ENCODE measurements at regions not wholly inside any gene's neighbourhood (a gene's known extent, or its start where the extent isn't known, plus 50 kb on each side); places are given as distances from the start of the nearest gene placed in this dataset.

- TF ChIP-seq, protein P1, sequence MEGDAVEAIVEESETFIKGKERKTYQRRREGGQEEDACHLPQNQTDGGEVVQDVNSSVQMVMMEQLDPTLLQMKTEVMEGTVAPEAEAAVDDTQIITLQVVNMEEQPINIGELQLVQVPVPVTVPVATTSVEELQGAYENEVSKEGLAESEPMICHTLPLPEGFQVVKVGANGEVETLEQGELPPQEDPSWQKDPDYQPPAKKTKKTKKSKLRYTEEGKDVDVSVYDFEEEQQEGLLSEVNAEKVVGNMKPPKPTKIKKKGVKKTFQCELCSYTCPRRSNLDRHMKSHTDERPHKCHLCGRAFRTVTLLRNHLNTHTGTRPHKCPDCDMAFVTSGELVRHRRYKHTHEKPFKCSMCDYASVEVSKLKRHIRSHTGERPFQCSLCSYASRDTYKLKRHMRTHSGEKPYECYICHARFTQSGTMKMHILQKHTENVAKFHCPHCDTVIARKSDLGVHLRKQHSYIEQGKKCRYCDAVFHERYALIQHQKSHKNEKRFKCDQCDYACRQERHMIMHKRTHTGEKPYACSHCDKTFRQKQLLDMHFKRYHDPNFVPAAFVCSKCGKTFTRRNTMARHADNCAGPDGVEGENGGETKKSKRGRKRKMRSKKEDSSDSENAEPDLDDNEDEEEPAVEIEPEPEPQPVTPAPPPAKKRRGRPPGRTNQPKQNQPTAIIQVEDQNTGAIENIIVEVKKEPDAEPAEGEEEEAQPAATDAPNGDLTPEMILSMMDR (IDR thresholded peaks at IDR 0.05; ENCODE audit: low read depth, low read length, missing control alignments) = no peak
- no peaks in the 10 kb centered on the region for H3K27me3 ChIP-seq (replicated peaks)
- H3K27ac ChIP-seq = no peak overlapping the region
- in situ Hi-C loops (cut with HindIII; ENCODE audit: low pct_ligation_motif_present, low sequenced_read_pairs) = no loop called here
- DNase-seq = no peak
- no peak overlapping the region for H3K4me3 ChIP-seq (ENCODE audit: low read depth, low read length)
- no peaks in the 10 kb centered on the region for H3K36me3 ChIP-seq (replicated peaks)
Observed at GRCh38 chr5:145502906-145503305, 332.2 kb downstream of the PRELID2 start.

DNA sequence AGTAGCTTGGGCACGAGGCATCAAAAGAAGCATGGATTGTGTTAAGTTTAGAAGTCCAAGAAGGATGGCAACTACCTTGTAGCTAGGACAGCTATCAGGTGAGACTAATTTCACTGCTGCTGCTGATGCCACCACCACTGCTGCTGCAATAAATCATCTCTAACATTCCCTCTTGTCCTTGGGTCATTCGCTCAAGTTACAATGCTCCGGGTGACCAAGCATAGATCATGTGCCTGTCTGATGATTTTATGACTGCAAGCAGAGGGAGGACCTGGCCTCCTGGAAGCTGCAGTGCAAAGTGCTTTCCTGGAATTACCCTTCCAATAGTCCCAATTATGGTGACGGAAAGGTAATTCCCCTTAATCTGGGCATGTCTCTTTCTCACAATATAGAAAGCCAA is 334.4 kb downstream of the PRELID2 start:
- H3K36me3 ChIP-seq (replicated peaks) = no peaks in the 10 kb centered on the region
- H3K27me3 ChIP-seq (replicated peaks) = no peaks in the 10 kb centered on the region
- H3K27ac ChIP-seq = no peak overlapping the region
- in situ Hi-C loops (cut with HindIII; ENCODE audit: low pct_ligation_motif_present, low sequenced_read_pairs) = no loop called here
- DNase-seq = no peak
- no peak overlapping the region for H3K4me3 ChIP-seq (ENCODE audit: low read depth, low read length)
- TF ChIP-seq, protein P1 (IDR thresholded peaks at IDR 0.05; ENCODE audit: low read depth, low read length, missing control alignments) = no peak

- Histone ChIP-seq H3K27ac (no peak overlapping the region), H3K27me3 (replicated peaks) (no peaks in the 10 kb centered on the region), H3K36me3 (replicated peaks) (no peaks in the 10 kb centered on the region), H3K4me3 (ENCODE audit: low read depth, low read length) (no peak overlapping the region)
- in situ Hi-C loops (cut with HindIII; ENCODE audit: low pct_ligation_motif_present, low sequenced_read_pairs) = no loop called here
- DNase-seq = peak; percentile 12
- TF ChIP-seq, protein P1 (IDR thresholded peaks at IDR 0.05; ENCODE audit: low read depth, low read length, missing control alignments) = no peak
Observed at GRCh38 chr5:145499483-145499882, 335.7 kb downstream of the PRELID2 start.

DNA sequence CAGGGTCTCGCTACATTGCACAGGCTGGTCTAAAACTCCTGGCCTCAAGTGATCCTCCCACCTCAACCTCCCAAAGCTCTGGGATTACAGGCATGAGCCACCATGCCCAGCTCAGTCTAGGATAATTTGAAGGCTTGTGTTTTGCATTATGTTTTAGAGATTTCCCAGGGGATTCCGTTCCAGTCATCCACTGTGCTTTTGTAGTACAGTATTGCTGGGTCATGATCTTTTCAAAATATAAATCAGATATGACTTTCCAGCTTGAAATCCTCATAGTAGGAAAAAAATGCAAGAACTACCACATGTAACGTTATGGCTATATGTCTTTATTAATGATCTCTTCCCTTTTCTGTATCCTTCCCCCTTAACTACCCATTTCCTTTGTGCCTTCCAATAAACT is 338.1 kb downstream of the PRELID2 start:
- in situ Hi-C loops (cut with HindIII; ENCODE audit: low pct_ligation_motif_present, low sequenced_read_pairs) = no loop called here
- no peak for DNase-seq
- Histone ChIP-seq H3K36me3 (replicated peaks) (no peaks in the 10 kb centered on the region), H3K27ac (no peak overlapping the region), H3K4me3 (ENCODE audit: low read depth, low read length) (no peak overlapping the region), H3K27me3 (replicated peaks) (no peaks in the 10 kb centered on the region)
- TF ChIP-seq, protein P1 (IDR thresholded peaks at IDR 0.05; ENCODE audit: low read depth, low read length, missing control alignments) = no peak

DNA sequence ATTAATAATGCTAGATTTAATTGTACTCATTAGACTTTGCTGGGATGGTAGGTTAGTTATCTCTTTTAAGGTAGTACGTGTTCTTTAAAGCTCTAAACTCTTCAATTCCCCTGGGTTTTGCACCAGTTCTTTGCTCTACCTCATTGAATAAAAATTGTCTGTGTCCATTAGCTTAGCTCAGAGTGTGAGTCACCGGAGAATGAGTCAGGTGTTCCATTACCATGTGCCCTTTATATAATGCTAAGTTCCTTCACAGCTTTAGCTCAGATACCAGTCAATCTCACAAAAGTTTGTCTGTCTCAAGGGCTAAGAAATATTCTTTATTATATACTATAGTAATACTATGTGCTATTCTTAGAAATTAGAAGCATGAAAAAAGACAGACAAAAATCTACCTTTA is 339.4 kb downstream of the PRELID2 start:
- TF ChIP-seq, protein P1 (IDR thresholded peaks at IDR 0.05; ENCODE audit: low read depth, low read length, missing control alignments) = no peak
- Histone ChIP-seq H3K36me3 (replicated peaks) (no peaks in the 10 kb centered on the region), H3K27me3 (replicated peaks) (no peaks in the 10 kb centered on the region), H3K27ac (no peak overlapping the region), H3K4me3 (ENCODE audit: low read depth, low read length) (no peak overlapping the region)
- DNase-seq = peak; percentile 96
- in situ Hi-C loops (cut with HindIII; ENCODE audit: low pct_ligation_motif_present, low sequenced_read_pairs) = no loop called here

DNA sequence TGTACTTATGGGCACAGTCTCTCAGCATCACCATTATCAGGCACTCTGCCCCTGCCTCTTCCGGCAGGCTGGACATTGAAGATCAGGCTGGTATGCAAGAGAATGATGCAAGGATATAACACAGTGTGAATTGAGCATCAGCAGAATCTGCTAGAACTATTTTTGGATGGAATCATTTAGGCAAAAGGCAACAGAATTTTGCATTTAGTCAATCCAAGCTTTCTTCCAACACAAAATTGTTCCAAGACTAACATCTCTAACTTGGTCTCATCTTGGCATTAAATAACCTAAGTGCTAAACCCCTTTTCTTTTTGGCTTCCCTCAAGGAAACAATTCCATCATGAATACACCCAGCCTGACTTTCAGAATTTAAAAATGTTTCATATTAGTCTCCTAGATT is 339.9 kb downstream of the PRELID2 start:
- no peak for DNase-seq
- in situ Hi-C loops (cut with HindIII; ENCODE audit: low pct_ligation_motif_present, low sequenced_read_pairs) = no loop called here
- Histone ChIP-seq H3K27ac (no peak overlapping the region), H3K4me3 (ENCODE audit: low read depth, low read length) (no peak overlapping the region), H3K36me3 (replicated peaks) (no peaks in the 10 kb centered on the region), H3K27me3 (replicated peaks) (no peaks in the 10 kb centered on the region)
- TF ChIP-seq, protein P1 (IDR thresholded peaks at IDR 0.05; ENCODE audit: low read depth, low read length, missing control alignments) = no peak
